K562 (cell line): ENCODE measurements at regions not wholly inside any gene's neighbourhood (a gene's known extent, or its start where the extent isn't known, plus 50 kb on each side); places are given as distances from the start of the nearest gene placed in this dataset.

Source experiments
- ATAC-seq: fragments of 200-7000 bp; cut with Tn5 transposase; 3 replicates; pipeline ENCODE4 v1.9.1; 2020; ENCODE audit warnings: moderate library complexity
- BruUV-seq: library from RNA; stranded (reverse); fragments of 400-500 nt; replicated peaks from 2 replicates; lab custom pipeline; 2021; lab: Mats Ljungman, UMichigan
- CTCF ChIA-PET: fragments of 300-600 bp; formaldehyde crosslinking; extraction: SDS; loops from one replicate; lab custom pipeline; 2021; ENCODE audit warnings: low intra/inter-chr PET ratio; lab: Yijun Ruan, JAX
- POLR2A ChIA-PET: fragments of 300-600, 350-650 bp; sonication (Branson Sonifier 250); formaldehyde crosslinking; extraction: SDS; loops from one replicate; lab custom pipeline; 2021; ENCODE audit warnings: antibody characterized with exemption, inconsistent platforms; lab: Yijun Ruan, JAX
- DNase-seq, 4 experiments: peaks; one replicate each; pipeline versions ENCODE4 v3.0.0 to v3.0.0-alpha.2; 2011 to 2018; ENCODE audit warnings: low spot score in 3 of 4, mixed read lengths in 3 of 4; ENCODE audit errors: extremely low read depth in 1 of 4
- FAIRE-seq: peaks from 2 replicates; lab custom pipeline; 2011; peaks lifted over from hg19 to GRCh38; lab: Jason Lieb, UNC
- H2AFZ ChIP-seq: 2 replicates; pipeline ENCODE4 v1.6.0; 2011; ENCODE audit warnings: low read depth, low read length, control low read depth, inconsistent platforms
- H3K27ac ChIP-seq: fragments of 200-600 bp; 3 replicates; pipeline ENCODE4 v1.8.0; 2011; ENCODE audit warnings: low read depth, mild to moderate bottlenecking, control low read depth, inconsistent platforms, low read length, moderate library complexity, mixed read lengths; ENCODE audit errors: extremely low read depth
- H3K27me3 ChIP-seq, 2 experiments: fragments of 300-600 bp in 1 of 2; 2 replicates in 1 of 2; 3 replicates in 1 of 2; pipeline versions ENCODE4 v1.6.0 to v1.8.0; 2011; ENCODE audit warnings: inconsistent platforms in 2 of 2, low read length in 2 of 2, mild to moderate bottlenecking in 1 of 2, mixed read lengths in 1 of 2, moderate library complexity in 1 of 2; ENCODE audit not compliant: control insufficient read depth in 2 of 2, insufficient read depth in 2 of 2
- H3K36me3 ChIP-seq: fragments of 300-600 bp; 3 replicates; pipeline ENCODE4 v1.8.0; 2011; ENCODE audit warnings: mild to moderate bottlenecking, low read length, inconsistent platforms; ENCODE audit not compliant: control insufficient read depth, insufficient read depth
- H3K4me1 ChIP-seq, 2 experiments: fragments of 200-600 bp in 1 of 2; replicated peaks in 1 of 2; 2 replicates in 1 of 2; 3 replicates in 1 of 2; pipeline versions ENCODE4 v1.5.1 to v1.8.0; 2011; ENCODE audit warnings: inconsistent platforms in 2 of 2, low read length in 2 of 2, mild to moderate bottlenecking in 1 of 2, mixed read lengths in 1 of 2, moderate library complexity in 1 of 2; ENCODE audit not compliant: control insufficient read depth in 2 of 2, insufficient read depth in 2 of 2
- H3K4me2 ChIP-seq: 2 replicates; pipeline ENCODE4 v1.6.1; 2011; ENCODE audit warnings: low read length, control low read depth, inconsistent platforms, mixed read lengths; ENCODE audit not compliant: insufficient read depth
- H3K4me3 ChIP-seq: fragments of 200-600 bp; sonication (generic), shearing (Covaris generic); 2 replicates; pipeline ENCODE4 v1.5.1; 2016; ENCODE audit warnings: control low read depth, inconsistent platforms
- H3K79me2 ChIP-seq: fragments of 200-600 bp; 3 replicates; pipeline ENCODE4 v1.8.0; 2011; ENCODE audit warnings: low read length, inconsistent platforms; ENCODE audit not compliant: control insufficient read depth, insufficient read depth
- H3K9ac ChIP-seq, 2 experiments: 2 replicates each; pipeline versions ENCODE4 v1.6.0 to v1.6.1; 2011; ENCODE audit warnings: low read depth in 2 of 2, low read length in 2 of 2, control low read depth in 1 of 2, inconsistent platforms in 1 of 2, mild to moderate bottlenecking in 1 of 2, mixed read lengths in 1 of 2; ENCODE audit not compliant: insufficient read depth in 1 of 2
- H3K9me1 ChIP-seq: one replicate; pipeline ENCODE4 v1.6.0; 2011; ENCODE audit warnings: inconsistent platforms, mild to moderate bottlenecking, low read length, moderate library complexity; ENCODE audit not compliant: control insufficient read depth, insufficient read depth
- H3K9me3 ChIP-seq: replicated peaks from 2 replicates; pipeline ENCODE4 v1.5.1; 2011; ENCODE audit warnings: low read depth, low read length, inconsistent platforms; ENCODE audit not compliant: control insufficient read depth, insufficient read depth
- H4K20me1 ChIP-seq: replicated peaks from 2 replicates; pipeline ENCODE4 v1.6.1; 2011; ENCODE audit warnings: low read length, inconsistent platforms, mixed read lengths; ENCODE audit not compliant: control insufficient read depth, insufficient read depth
- KHSRP ChIP-seq: fragments of 450-650 bp; IDR thresholded peaks from 2 replicates; pipeline ENCODE4 v1.6.1; 2017
- KLF6 ChIP-seq: fragments of 250-450 bp; sonication (Bioruptor Pico); IDR thresholded peaks from 2 replicates; pipeline ENCODE4 v1.4.0; 2020; ENCODE audit warnings: mild to moderate bottlenecking, moderate library complexity, borderline replicate concordance
- MEF2D ChIP-seq: conservative IDR thresholded peaks from 2 replicates; pipeline ENCODE4 v1.6.1; 2016; ENCODE audit warnings: low read depth, missing genetic modification characterization, missing compliant biosample characterization
- RBBP5 ChIP-seq: fragments of 200-600 bp; sonication (generic); IDR thresholded peaks from 2 replicates; pipeline ENCODE4 v1.6.1; 2012; ENCODE audit warnings: borderline replicate concordance, mild to moderate bottlenecking, low read length, control low read depth, inconsistent platforms; ENCODE audit not compliant: insufficient read depth, poor library complexity, severe bottlenecking
- RBM25 ChIP-seq: fragments of 200-400 bp; formaldehyde crosslinking; IDR thresholded peaks from 2 replicates; pipeline ENCODE4 v1.6.1; 2018; ENCODE audit warnings: low read length, low read depth, moderate library complexity; ENCODE audit not compliant: severe bottlenecking
- SMARCC2 ChIP-seq: fragments of 450-650 bp; IDR thresholded peaks from 2 replicates; pipeline ENCODE4 v1.6.1; 2017; ENCODE audit warnings: antibody characterized with exemption, moderate library complexity, mild to moderate bottlenecking, low read depth
- TCF7L2 ChIP-seq: fragments of 150-350 bp; IDR thresholded peaks from 2 replicates; pipeline ENCODE4 v1.6.1; 2016; ENCODE audit warnings: low read depth, mild to moderate bottlenecking, low read length, moderate library complexity
- ZNF232 ChIP-seq: sonication (generic); formaldehyde crosslinking; IDR thresholded peaks from 2 replicates; pipeline ENCODE4 v1.8.0; 2022; ENCODE audit warnings: mild to moderate bottlenecking, missing genetic modification reagents
- ZNF609 ChIP-seq: sonication (generic); formaldehyde crosslinking; IDR thresholded peaks from 2 replicates; pipeline ENCODE4 v1.8.1; 2023; ENCODE audit warnings: missing genetic modification reagents, mild to moderate bottlenecking, borderline replicate concordance
- ZNF77 ChIP-seq: fragments of 250-450 bp; sonication (Bioruptor Pico); IDR thresholded peaks from 2 replicates; pipeline ENCODE4 v1.5.0; 2020
- WGBS: fragments of 100-300 bp; shearing (Covaris generic); methylation state at CpG from one replicate; pipeline ENCODE4 v1.1.6; 2016; ENCODE audit warnings: low coverage, mixed read lengths; ENCODE audit not compliant: insufficient coverage; ENCODE audit errors: missing lambda C conversion rate; 5-methylcytosine and 5-hydroxymethylcytosine counted together
- in situ Hi-C: fragments of 300-500 bp; cut with MboI; formaldehyde crosslinking; loops from 4 replicates; pipeline ENCODE4 v1.15.0; 2018; ENCODE audit warnings: inconsistent platforms, mixed read lengths
- intact Hi-C: fragments of 100-400 bp; cut with micrococcal nuclease; formaldehyde crosslinking; loops from 2 replicates; pipeline ENCODE4 v1.14.2; 2022

DNA sequence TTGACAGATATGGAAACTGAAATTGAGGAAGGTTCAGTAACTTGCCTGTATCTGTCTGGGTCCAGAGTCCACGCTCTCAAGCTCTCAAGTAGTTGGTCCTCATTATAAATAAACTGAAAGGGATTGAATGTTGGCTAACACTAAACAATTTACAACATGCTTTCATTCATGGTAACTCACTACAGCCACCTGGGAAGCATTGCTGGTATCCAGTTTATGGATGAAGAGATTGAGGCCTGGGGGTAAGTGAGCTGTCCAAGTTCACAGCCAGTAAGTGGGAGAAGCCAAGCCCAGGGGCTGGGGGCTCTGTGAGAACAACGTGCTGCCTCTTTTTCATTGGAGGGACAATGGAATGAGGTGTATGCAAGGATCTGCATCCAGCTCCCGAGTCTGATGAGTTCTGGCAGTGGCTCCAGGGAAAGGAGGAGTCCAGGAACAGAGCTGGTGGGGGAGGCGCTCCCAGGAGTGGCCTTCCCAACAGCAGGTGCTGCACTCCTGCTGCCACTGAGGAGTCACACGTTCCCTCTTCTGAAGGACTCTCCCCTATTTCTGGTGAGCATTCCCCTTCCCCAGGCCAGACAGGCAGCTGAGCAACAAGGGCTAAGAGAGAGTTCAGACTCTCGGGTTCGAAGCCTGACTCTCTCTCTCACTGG lies 175.8 kb downstream of the CSNK2A3 start:
- H3K79me2 ChIP-seq, result no peaks in the 10 kb centered on the region
- ChIA-PET CTCF (no interaction called here), POLR2A (no interaction called here)
- FAIRE-seq, result no peak
- DNase-seq, result no peak
- H4K20me1 ChIP-seq, result no peaks in the 10 kb centered on the region; the same call in 1 of the 2 replicates
- no peaks in the 10 kb centered on the region for H3K9me1 ChIP-seq
- no peaks in the 10 kb centered on the region for H3K36me3 ChIP-seq
- 0% methylated on average over 7 of the region's 7 CpGs for WGBS
- in situ Hi-C loops, result no loop called here
- no peak overlapping the region for H3K27ac ChIP-seq
- BruUV-seq, result no TSS peak
- no peak overlapping the region for H3K9ac ChIP-seq
- no peak for TF ChIP-seq SMARCC2
- TF ChIP-seq RBM25, result peak; percentile 4
- ATAC-seq, result no peak
- intact Hi-C loops, result no loop called here
- H2AFZ ChIP-seq, result no peak overlapping the region
- peaks cover 9 to 10% of the 10 kb centered on the region in 2 experiments; a peak in 3 of 5 replicates for H3K27me3 ChIP-seq
- no peak overlapping the region for H3K4me3 ChIP-seq
- H3K4me2 ChIP-seq, result no peak overlapping the region
- H3K4me1 ChIP-seq, result no peaks in the 10 kb centered on the region
- H3K9me3 ChIP-seq, result no peaks in the 10 kb centered on the region

DNA sequence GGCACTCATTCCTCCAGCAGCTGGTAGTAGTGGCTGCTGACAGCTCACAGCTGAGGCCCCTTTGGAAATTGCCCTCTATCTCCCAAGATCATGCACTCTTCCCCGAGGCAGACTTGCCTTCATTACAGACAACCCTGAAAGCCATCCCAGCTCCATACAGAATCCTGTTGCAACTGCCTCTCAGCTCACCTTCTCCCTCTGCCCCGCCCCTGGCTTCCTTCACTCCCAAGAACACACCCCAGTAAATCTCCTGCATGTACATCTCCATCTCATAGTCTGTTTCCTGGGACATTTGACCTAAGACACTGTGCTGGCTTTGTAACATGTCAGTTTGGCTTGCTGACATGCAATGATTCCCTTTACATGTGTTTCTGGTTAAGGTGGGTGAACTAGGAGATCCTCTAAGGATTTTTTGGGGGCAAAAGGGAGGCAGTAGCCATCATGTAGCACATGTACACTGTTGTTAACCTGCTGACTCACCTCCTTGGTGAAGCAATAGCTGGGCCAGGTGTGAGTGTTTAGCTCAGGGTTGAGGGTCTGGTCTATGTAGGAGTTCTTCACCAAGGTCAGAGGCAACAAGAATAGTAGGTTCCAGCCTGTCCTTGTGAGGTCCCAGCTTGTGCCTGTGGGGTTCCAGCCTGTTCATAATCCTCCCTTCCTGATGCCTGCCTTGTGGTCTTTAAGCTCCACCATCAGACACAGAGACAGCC lies 179.6 kb downstream of the CSNK2A3 start:
- Histone ChIP-seq H3K4me2 (no peak overlapping the region), H4K20me1 (no peaks in the 10 kb centered on the region), H3K9me1 (no peaks in the 10 kb centered on the region), H3K9me3 (no peaks in the 10 kb centered on the region), H3K27ac (no peak overlapping the region), H3K4me1 (no peaks in the 10 kb centered on the region), H3K4me3 (no peak overlapping the region), H3K79me2 (no peaks in the 10 kb centered on the region), H3K27me3 (no peaks in the 10 kb centered on the region; a peak in 1 of 5 replicates), H3K36me3 (no peaks in the 10 kb centered on the region), H3K9ac (no peak overlapping the region), H2AFZ (no peak overlapping the region)
- ChIA-PET CTCF (no interaction called here), POLR2A (interaction anchor here (0.6 kb wide), 1 partner anchor 303 kb away, joined by 5 read pairs; no protein-coding TSS in a partner anchor)
- no peak for FAIRE-seq
- no peak for DNase-seq
- ATAC-seq, result no peak
- 0% methylated on average over 2 of the region's 2 CpGs for WGBS
- BruUV-seq, result no TSS peak
- in situ Hi-C loops (no loop called here), intact Hi-C loops (no loop called here)
- TF ChIP-seq ZNF609 (CRISPR knock-in tag) (no peak), KHSRP (no peak), ZNF77 (CRISPR knock-in tag) (no peak), RBBP5 (no peak), ZNF232 (CRISPR knock-in tag) (no peak), TCF7L2 (no peak), MEF2D (tag) (no peak), KLF6 (CRISPR knock-in tag) (no peak)
